Fibroblast of skin of scalp (primary cell): ENCODE measurements at regions not wholly inside any gene's neighbourhood (a gene's known extent, or its start where the extent isn't known, plus 50 kb on each side); places are given as distances from the start of the nearest gene placed in this dataset.
"Not testable (repeated sequence)": the region's sequence is repeated elsewhere in the genome, so short reads cannot be mapped to it uniquely, and the experiment has no call there.

Experiments
- DNase-seq: peaks from one replicate; pipeline ENCODE4 v3.0.0-alpha.2; 2013

- not testable (repeated sequence) for DNase-seq
These were observed 62.8 kb downstream of the ARHGAP11B start for GRCh38 chr15:30688684-30689083.

GRCh38 chr15:30690153-30690552, 64.2 kb downstream of the ARHGAP11B start:
- DNase-seq: not testable (repeated sequence)

GRCh38 chr15:30695811-30696210, 69.9 kb downstream of the ARHGAP11B start:
- DNase-seq: not testable (repeated sequence)

GRCh38 chr15:30696439-30697314, 70.7 kb downstream of the ARHGAP11B start:
- DNase-seq: not testable (repeated sequence)

- not testable (repeated sequence) for DNase-seq
These were observed 71.4 kb downstream of the ARHGAP11B start for GRCh38 chr15:30697315-30697685.

- DNase-seq: not testable (repeated sequence)
These were observed 74.2 kb downstream of the ARHGAP11B start for GRCh38 chr15:30700006-30700597.

GRCh38 chr15:30707976-30708685, 82.2 kb downstream of the ARHGAP11B start:
- DNase-seq: not testable (repeated sequence)

GRCh38 chr15:30708809-30709208, 82.9 kb downstream of the ARHGAP11B start:
- not testable (repeated sequence) for DNase-seq

- DNase-seq: not testable (repeated sequence)
These were observed 92.2 kb downstream of the ARHGAP11B start for GRCh38 chr15:30718038-30718643.

- not testable (repeated sequence) for DNase-seq
These were observed 93.4 kb downstream of the ARHGAP11B start for GRCh38 chr15:30719363-30719762.

- not testable (repeated sequence) for DNase-seq
These were observed 94.9 kb downstream of the ARHGAP11B start for GRCh38 chr15:30720825-30721224.

GRCh38 chr15:30721529-30721928, 95.6 kb downstream of the ARHGAP11B start:
- DNase-seq: peak; percentile 23

- not testable (repeated sequence) for DNase-seq
These were observed 97.7 kb downstream of the ARHGAP11B start for GRCh38 chr15:30723540-30724175.

- DNase-seq: not testable (repeated sequence)
These were observed 104.1 kb downstream of the ARHGAP11B start for GRCh38 chr15:30729880-30730590.

GRCh38 chr15:30730633-30731032, 104.7 kb downstream of the ARHGAP11B start:
- not testable (repeated sequence) for DNase-seq

GRCh38 chr15:30732100-30732499, 106.2 kb downstream of the ARHGAP11B start:
- DNase-seq: not testable (repeated sequence)

- DNase-seq: not testable (repeated sequence)
These were observed 110.1 kb downstream of the ARHGAP11B start for GRCh38 chr15:30735884-30736564.

- peak; percentile 45 for DNase-seq
These were observed 116.9 kb downstream of the ARHGAP11B start for GRCh38 chr15:30742796-30743195.

GRCh38 chr15:30749048-30749447, 123.1 kb downstream of the ARHGAP11B start:
- DNase-seq: not testable (repeated sequence)

- not testable (repeated sequence) for DNase-seq
These were observed 129.2 kb downstream of the ARHGAP11B start for GRCh38 chr15:30755036-30755687.
